GM23338 (cell line): ENCODE measurements at regions not wholly inside any gene's neighbourhood (a gene's known extent, or its start where the extent isn't known, plus 50 kb on each side); places are given as distances from the start of the nearest gene placed in this dataset.

Experiments
- CTCF ChIP-seq, 2 experiments: fragments of 200-600 bp in 1 of 2; sonication (generic) in 1 of 2; conservative IDR thresholded peaks; 2 replicates each; pipeline versions ENCODE4 v1.5.1 to v1.6.1; 2016 to 2017; ENCODE audit warnings: antibody characterized with exemption in 2 of 2, low read depth in 2 of 2, mild to moderate bottlenecking in 2 of 2, moderate library complexity in 1 of 2
- ETS1 ChIP-seq: IDR thresholded peaks from 2 replicates; pipeline ENCODE4 v1.6.1; 2016; ENCODE audit warnings: antibody characterized with exemption
- EZH2 ChIP-seq: fragments of 200-600 bp; sonication (generic); IDR thresholded peaks from one replicate; pipeline ENCODE4 v1.8.0; 2017; ENCODE audit warnings: antibody characterized with exemption, mild to moderate bottlenecking, low read depth; ENCODE audit not compliant: unreplicated experiment
- EZH2phosphoT487 ChIP-seq: fragments of 200-600 bp; sonication (generic); IDR thresholded peaks from one replicate; pipeline ENCODE4 v1.8.1; 2018; ENCODE audit warnings: antibody characterized with exemption; ENCODE audit not compliant: unreplicated experiment
- REST ChIP-seq: IDR thresholded peaks from one replicate; pipeline ENCODE4 v1.6.1; 2018; ENCODE audit warnings: antibody characterized with exemption; ENCODE audit not compliant: unreplicated experiment
- ZNF114 ChIP-seq: fragments of 250-450 bp; sonication (Bioruptor Pico); IDR thresholded peaks from 2 replicates; pipeline ENCODE4 v1.5.0; 2020; ENCODE audit warnings: mild to moderate bottlenecking, moderate library complexity
- ZNF331 ChIP-seq: fragments of 250-450 bp; sonication (Bioruptor Pico); IDR thresholded peaks from 2 replicates; pipeline ENCODE4 v1.5.0; 2020; ENCODE audit warnings: low read depth, mild to moderate bottlenecking, moderate library complexity

- TF ChIP-seq ZNF114 (CRISPR knock-in tag) (peak; percentile 86; the same call in 1 of the 2 replicates), CTCF (conservative IDR thresholded peaks at IDR 0.05; ENCODE audit: low read depth in 2 of 2) (no peak), REST (no peak), EZH2 (no peak), ETS1 (no peak), ZNF331 (CRISPR knock-in tag) (0 out of 2 replicates have a peak, but pooled peaks have one; percentile 39), EZH2phosphoT487 (no peak)
These were observed 120.6 kb downstream of the MMUT start for GRCh38 chr6:49342410-49342809.
